Activated CD4-positive, alpha-beta T cell treated with anti-CD3 and anti-CD28 coated beads, Interleukin-2, Interleukin-4, amounts not matched to agents 100 ng/mL and 50 ng/mL, durations not matched to agents 16 hours and 8 hours (primary cell): ENCODE measurements at regions not wholly inside any gene's neighbourhood (a gene's known extent, or its start where the extent isn't known, plus 50 kb on each side); places are given as distances from the start of the nearest gene placed in this dataset.
"Not testable (repeated sequence)": the region's sequence is repeated elsewhere in the genome, so short reads cannot be mapped to it uniquely, and the experiment has no call there.

Experiments
- DNase-seq: peaks from one replicate; pipeline ENCODE4 v3.0.0-alpha.2; 2020; ENCODE audit warnings: low spot score

- DNase-seq = not testable (repeated sequence)
These were observed 132.2 kb downstream of the NPIPB11 start for GRCh38 chr16:29274055-29275035.

GRCh38 chr16:29273298-29274054 is 133.0 kb downstream of the NPIPB11 start:
- peak; percentile 9 for DNase-seq

- DNase-seq = not testable (repeated sequence)
These were observed 134.5 kb downstream of the NPIPB11 start for GRCh38 chr16:29271721-29272675.

- DNase-seq = not testable (repeated sequence)
These were observed 135.6 kb downstream of the NPIPB11 start for GRCh38 chr16:29270923-29271322.

GRCh38 chr16:29270033-29270432 is 136.5 kb downstream of the NPIPB11 start:
- DNase-seq = not testable (repeated sequence)

GRCh38 chr16:29269192-29269811 is 137.2 kb downstream of the NPIPB11 start:
- DNase-seq = not testable (repeated sequence)

GRCh38 chr16:29268785-29269191 is 137.7 kb downstream of the NPIPB11 start:
- DNase-seq = not testable (repeated sequence)

GRCh38 chr16:29268348-29268747 is 138.2 kb downstream of the NPIPB11 start:
- DNase-seq = not testable (repeated sequence)

GRCh38 chr16:29267891-29268290 is 138.6 kb downstream of the NPIPB11 start:
- DNase-seq = not testable (repeated sequence)

- DNase-seq = not testable (repeated sequence)
These were observed 139.4 kb downstream of the NPIPB11 start for GRCh38 chr16:29267055-29267619.

- peak; percentile 22 for DNase-seq
These were observed 139.9 kb downstream of the NPIPB11 start for GRCh38 chr16:29266612-29267011.

GRCh38 chr16:29265255-29265853 is 141.2 kb downstream of the NPIPB11 start:
- not testable (repeated sequence) for DNase-seq

- not testable (repeated sequence) for DNase-seq
These were observed 142.3 kb downstream of the NPIPB11 start for GRCh38 chr16:29264080-29264837.

GRCh38 chr16:29262725-29263124 is 143.8 kb downstream of the NPIPB11 start:
- DNase-seq = not testable (repeated sequence)

- not testable (repeated sequence) for DNase-seq
These were observed 144.9 kb downstream of the NPIPB11 start for GRCh38 chr16:29261427-29262248.

GRCh38 chr16:29260683-29261426 is 145.7 kb downstream of the NPIPB11 start:
- not testable (repeated sequence) for DNase-seq

- not testable (repeated sequence) for DNase-seq
These were observed 146.7 kb downstream of the NPIPB11 start for GRCh38 chr16:29259635-29260457.
